NOMO-1 (cell line): ENCODE measurements at regions not wholly inside any gene's neighbourhood (a gene's known extent, or its start where the extent isn't known, plus 50 kb on each side); places are given as distances from the start of the nearest gene placed in this dataset.

Experiments used
- DNase-seq, 2 experiments: peaks; one replicate each; lab custom pipeline; 2025; ENCODE audit not compliant: unreplicated experiment in 2 of 2; lab: John Stamatoyannopoulos, UW

DNA sequence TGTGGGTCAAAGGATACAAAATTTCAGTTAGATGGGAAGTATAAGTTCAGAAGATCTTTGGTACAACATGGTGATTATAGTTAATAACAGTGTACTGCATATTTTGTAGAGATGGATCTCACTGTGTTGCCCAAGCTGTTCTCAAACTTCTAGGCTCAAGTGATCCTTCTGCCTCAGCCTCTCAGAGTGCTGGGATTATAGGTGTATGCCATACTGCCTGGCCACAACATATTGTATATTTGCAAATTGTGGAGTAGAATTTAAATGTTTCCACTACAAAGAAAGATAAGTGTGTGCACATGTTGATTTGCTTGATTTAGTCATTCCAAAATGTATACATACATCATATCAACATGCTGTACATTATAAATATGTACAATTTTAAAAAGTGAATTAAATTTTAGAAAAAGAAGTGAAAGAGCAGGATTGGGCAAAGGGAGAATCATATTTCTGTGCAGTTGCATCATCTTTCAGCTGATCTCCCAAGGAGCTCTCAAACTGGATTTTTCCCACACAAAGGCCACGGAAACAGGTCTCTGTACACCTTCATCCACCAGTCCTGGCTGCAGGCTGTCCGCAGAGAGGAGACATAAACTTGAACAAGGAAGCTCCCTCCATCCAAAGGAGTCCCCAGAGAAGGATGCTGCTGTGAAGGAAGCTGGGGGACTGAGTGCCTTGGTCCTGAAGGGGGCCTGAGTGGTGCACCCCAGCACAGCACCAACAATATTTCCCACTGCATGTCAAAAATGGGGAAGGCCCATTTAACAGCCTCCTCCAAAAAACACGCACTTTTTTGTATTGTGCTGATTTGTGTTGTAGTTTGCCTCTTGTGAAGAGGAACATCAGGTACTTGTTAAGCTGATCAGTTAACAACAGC lies 217.1 kb upstream of the GHITM start:
- DNase-seq: no peak

DNA sequence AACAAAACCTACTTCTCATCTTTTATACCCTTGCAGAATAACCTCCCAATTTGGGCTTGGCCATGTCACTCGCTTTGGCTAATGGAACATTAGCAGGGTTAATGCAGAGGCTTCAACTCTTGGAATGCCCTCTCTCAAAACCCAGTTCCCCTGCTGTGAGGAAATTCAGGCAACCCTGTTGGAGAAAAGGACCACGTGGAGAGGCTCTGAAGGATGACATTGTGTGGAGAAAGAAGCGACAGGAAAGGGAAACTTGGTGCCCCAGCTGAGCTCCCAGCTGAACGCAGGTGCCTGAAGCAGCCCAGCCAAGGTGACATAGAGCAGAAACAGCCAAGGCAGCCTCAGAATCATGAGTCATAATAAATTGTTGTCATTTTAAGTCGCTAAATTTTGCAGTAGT lies 214.2 kb upstream of the GHITM start:
- DNase-seq: no peak

DNA sequence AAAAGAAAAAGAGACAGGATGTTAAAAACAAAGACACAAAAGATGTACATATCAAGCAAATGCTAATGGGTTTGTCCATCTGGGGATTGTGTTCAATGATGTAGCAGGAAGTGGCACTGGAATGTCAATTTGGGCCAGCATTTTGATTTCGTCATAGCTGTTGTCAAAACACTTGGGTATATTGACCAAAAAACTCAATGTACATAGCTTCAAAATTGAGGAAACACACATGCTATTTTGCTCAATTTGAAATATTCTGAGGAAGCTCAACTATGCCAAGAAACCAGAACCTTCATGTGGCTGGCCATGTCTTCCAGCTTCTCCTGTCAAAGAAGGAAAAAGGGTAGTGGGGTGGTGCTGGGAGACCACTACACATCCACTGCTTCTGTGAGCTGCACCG lies 212.7 kb upstream of the GHITM start:
- DNase-seq: no peak

DNA sequence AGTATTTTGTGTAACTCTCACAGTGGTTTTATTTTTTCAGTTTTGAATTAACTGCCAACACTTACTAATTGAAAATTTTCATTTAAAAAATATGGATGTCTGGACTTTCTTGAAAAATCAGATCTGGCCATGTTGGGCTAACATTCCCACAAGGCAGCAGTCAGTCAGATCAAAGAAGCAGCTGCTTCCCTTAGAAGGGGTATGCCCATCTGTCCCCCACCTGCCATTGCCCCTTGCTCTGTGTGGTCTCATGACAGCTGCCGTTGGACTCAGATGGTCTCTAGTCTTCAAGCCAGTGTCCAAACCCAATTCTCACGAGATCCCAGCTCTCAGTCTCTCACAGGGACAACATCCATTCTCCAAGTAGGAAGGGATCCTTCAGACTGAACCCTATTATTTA lies 212.1 kb upstream of the GHITM start:
- DNase-seq: no peak

DNA sequence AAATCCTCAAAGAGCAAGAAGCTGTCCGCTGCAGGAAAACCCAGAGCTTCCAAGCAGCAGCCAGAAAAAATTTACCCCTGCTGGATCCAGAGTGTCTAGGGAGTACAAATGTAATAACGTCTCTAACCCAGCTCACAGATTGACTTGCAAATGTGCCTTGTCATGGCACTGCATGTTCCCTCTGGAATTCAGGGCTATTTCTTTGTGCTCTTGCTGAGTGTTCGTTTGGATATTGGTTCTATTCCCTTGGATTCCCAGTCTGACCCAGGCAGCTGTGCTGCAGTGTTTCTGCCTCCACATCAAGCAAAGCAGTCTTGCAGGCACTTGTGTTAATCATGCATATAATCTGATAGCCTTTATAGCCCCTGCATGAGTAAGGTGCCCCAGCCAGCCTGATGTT lies 209.9 kb upstream of the GHITM start:
- DNase-seq: no peak

DNA sequence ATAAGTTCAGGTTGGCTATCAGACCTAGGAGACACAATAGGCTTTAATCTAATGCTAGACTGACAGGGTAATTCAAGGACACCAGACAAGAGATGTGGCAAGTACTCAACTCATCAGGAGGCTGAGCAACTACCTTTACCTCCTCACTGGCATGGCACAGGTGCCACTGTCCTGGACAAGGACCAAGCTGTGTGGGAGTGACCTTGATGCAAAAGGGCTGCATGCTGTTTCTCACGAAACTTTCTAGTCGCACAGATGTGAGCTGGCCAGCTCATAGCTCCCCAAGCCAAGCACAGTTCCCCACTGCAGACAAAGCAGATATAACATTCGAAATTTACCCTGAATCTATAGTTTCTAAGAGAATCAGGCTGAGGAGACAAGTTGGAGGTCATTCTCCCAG lies 207.6 kb upstream of the GHITM start:
- no peak for DNase-seq

DNA sequence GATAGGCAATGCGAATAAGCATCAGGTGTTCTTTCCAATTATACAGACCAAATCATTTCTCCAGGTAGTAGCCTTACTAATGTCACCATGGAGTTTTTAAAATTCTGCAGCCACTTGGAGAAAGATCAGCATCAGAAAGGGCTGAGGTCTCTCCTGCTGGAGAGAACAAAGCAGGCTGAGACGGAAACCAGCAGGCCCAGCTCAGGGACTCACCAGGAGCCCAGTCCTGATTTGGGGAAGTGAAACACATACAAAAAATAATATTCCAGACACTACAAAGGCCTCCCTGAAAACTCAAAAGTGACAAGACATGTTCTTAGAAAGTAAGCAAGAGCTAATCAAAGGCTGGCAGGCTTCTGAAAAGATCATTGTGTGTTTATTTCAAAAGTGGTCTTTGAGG lies 207.1 kb upstream of the GHITM start:
- DNase-seq: peak; percentile 9 to 36

DNA sequence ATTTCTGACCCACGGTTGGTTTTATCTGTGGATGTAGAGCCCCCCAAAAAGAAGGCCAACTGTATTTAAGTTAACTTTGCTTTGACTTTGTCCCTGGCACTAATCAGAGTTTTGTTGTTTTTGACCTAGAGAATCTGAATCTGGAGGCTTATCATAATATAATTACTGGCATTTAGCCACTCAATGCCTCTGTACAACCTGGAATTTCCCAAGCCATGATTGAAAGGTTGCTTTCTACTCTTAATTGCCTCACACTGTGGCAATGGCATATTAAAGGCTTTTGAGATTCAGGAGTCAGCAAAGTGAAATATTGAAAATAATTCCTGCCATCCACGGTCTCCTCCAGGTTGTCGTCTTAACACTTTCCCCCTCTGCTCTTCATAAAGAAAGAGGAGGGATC lies 205.2 kb upstream of the GHITM start:
- no peak for DNase-seq

DNA sequence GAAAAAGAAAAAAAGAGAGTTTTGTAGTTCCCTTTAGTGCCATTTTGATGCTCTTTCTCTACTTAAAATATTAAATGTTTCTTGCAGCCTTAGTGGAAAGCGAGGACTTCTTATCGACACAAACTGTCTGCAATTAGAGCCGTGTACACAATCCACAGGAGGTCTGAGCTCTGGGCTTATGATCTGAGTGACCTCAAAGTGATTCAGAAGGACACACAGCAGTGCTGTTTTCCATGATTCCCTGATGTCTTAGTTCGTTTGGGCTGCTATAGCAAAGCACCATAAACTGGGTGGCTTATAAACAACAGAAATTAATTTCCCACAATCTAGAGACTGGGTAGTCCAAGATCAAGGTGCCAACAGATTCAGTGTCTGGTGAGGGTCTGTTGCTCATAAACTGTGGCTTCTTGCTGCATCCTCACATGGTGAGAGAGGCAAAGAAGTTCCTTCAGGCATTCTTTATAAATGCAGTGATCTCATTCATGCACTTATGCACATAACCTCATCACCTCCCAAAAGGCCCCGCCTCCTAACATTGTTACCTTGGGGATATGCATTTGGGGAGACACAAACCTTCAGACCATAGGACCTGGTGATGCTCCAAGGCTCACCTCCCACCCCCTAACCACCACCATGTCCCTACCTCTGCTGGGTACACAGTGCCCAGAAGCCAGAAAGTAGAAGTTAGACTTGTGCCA lies 204.5 kb upstream of the GHITM start:
- no peak for DNase-seq

DNA sequence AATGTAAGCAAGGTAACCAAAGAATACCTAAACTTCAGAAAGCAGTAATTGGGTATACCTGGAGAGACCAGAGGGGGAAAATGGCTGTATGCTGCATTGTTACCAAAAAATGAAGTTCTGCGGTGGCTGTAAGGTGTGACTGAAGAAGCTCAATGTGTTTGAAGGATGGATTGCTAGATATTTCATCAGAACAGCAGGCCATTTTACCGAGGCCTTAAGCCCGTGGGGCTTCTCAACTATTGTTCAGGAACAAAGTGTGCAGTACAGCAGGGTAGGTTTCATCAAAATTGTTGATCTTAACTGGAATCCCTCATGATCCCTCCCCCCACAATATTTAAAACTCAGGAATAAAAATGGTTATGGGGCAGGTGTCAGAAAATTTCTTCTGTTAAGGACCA lies 204.0 kb upstream of the GHITM start:
- DNase-seq: no peak

DNA sequence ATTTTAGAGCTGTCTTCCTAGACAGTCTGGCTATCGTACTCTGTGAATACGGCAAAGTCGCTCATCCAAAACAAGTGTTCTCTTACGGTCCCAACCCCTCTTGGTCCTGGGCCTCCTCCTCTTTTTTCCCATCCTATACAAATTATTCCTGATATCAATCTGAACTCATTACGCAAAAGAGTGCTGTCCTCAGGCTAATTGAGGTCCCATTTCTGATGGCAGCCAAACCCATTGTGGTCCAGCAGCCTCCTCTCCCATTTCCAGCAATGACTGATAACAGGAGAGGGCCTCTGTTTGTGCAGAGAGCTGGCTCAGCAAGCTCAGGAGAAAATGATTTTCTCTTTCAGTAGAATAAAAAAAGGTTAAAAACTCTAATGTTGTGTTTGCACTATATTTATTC lies 203.4 kb upstream of the GHITM start:
- no peak for DNase-seq

DNA sequence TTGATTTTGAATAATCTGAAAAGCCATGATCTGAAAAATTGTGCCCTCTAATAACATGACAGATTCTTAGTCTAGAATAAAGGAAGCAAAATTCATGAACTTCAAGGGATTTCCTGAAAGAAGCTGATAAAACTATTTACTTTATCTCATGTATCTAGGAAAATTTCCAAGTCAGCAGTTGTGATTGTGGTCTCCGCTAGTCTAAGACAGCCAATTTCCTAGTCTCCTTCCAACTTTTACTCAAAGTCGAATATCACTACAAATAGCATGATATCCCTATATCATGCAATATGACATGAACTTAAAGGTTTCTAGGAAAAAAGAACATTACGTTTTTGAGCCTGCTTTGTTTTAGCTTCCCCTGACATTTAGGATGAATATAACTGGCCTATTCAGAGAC lies 202.1 kb upstream of the GHITM start:
- DNase-seq: no peak

DNA sequence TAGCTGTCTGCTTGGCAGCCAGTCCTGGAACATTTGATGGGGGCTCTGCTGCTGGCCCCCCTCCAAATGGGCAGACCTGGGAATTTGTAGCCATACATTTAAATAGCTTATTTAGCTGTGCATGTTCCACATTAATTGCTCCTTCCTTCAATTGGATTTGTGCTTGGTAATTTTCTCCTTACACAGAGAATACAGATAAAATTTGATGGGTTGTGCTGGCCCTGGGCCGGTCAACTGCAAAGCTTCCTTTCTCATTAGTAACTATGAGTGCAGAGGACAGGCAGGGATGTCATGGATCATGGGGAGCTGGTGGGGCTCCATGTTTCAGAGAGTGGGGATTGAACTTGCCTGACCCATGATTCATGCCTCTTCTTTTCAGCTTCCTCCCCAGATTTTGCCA lies 201.5 kb upstream of the GHITM start:
- DNase-seq: no peak

DNA sequence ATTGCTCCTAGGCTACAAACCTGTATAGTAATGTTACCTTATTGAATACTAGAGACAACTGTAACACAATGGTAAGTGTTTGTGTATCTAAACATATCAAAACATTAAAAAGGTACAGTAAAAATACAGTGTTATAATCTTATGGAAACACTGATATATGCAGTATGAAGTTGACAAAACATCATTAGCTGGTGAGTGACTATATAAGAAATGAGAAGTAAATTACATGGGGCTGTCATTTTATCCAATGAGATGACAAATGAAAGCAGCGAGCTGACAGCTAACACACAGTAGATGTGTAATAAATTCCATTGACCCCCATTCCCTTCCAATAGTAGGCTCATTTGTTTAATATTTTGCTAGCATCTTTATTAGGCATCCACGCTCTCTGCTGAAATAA lies 198.1 kb upstream of the GHITM start:
- no peak for DNase-seq

DNA sequence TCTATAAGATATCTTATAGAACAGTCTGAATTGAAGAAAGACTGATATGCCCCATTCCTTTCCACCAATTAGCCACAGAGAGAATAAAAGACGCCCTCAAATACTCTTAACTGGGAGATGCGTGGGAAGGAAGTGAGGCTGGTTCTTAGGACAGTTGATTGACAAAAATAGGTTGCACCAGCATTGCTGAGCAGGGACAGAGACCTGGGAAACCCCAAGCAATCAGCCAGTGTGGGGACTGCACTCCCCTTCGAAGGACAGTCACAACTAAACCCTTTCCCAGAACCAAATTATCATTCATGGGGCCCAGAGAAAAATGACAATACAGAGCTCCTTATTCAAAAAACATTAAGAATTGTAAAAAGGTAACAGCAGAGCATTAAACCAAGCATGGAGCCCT lies 196.9 kb upstream of the GHITM start:
- DNase-seq: no peak

DNA sequence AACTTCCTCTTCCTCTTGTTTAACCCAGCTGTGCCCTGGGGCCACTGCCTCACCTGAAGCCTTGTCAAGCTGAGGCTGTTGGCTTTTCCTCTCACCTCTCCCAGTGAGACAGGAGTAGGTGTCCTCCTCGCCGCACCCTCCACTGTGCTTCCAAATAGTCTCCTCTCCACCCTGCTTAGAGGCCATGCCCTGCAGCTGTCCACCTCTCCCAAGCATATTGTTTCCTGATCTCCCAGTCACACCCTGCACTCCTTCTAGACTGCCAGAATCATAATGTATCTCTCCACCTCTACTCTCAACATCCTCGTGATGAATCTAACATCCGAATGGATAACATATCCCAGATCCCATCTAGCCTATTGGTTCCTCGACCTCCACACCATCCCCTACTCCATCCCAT lies 196.3 kb upstream of the GHITM start:
- DNase-seq: no peak

DNA sequence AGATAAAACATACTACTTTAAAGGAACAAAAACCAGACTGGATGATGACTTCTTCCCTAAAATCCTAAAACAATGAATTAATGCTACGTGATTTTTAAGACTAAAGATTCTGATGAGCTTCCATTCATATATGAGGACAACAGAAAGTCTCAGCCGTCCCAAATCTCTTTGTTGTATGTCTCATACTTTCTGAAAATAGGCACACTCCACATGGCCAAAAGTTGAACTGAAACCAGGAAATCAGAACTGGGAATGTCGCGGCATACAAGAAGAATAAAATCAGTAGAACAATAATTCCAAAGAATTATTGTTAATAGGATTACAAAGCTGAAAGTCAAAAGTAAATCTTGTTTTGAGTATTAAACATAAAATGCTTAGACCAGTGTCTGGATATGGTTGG lies 195.4 kb upstream of the GHITM start:
- no peak for DNase-seq

DNA sequence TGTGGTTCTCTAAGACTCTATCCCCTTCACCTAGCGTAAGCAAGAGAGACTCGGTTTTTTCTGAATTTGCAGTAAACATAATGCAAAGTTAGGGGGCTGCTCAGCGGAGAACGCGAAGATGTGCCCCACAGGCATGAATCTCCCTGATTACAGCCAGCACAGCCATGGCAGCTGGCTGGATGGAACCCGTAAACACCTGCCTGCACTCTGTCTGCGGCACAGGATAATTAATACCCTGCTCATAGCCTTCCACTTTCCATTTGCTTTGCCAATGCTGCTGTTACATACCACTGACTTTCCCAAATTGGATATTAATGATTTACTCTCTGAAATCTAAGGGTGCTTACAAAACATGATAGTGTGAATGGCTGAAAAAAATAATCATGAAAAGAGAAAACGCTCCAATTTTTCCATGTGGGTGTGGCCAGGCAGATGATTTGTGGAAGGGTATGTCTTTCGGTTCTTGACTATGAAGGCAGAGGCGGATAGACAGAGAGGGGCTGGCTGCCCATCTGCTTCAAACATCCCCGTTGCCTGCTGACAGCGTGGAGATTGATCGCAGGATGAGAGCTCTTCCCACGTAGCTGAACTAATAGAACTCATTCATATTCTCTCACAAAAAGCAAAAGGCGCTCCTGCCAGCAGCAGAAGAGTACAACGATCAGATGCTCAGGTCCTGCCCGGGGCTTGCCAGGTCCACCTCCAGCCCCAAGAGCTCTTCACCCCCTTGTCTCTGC lies 193.2 kb upstream of the GHITM start:
- no peak for DNase-seq

DNA sequence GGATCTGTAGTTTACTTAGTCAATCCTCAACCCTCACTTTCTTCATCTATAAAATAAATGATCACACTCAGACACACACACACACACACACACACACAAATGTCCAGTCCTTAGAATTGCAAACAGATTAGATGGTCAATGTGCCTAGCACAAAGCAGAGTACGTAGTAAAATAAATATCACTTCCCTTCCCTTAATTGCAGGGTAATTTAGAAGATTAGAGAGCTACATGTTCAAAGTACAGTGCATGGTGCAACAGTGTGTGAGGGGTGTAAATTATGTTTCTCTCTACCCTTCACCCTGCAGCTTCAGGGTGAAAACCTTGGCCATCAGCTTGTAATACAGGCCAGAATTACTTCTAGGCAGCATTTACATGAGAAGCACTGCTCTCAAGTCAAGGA lies 187.0 kb upstream of the GHITM start:
- peak; percentile 71 to 73 for DNase-seq

DNA sequence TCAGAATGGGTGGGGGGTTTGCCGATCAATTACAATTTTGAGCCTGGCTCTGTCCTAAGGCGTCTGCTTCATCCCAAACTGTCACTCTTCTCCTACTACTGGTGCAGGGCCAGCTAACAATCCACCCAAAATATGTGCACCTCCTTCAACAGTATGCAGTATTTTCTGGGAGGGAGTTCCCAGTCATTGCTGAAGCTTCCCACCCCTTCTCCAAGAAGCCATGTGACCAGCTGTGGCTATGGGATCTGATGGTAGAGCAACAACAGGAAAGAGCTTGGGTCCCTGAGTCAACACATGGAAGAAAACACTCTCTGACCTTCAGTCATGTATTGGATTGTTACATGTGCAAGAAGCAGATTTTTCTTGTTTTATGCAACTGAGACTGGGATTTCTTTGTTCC lies 185.7 kb upstream of the GHITM start:
- no peak for DNase-seq

DNA sequence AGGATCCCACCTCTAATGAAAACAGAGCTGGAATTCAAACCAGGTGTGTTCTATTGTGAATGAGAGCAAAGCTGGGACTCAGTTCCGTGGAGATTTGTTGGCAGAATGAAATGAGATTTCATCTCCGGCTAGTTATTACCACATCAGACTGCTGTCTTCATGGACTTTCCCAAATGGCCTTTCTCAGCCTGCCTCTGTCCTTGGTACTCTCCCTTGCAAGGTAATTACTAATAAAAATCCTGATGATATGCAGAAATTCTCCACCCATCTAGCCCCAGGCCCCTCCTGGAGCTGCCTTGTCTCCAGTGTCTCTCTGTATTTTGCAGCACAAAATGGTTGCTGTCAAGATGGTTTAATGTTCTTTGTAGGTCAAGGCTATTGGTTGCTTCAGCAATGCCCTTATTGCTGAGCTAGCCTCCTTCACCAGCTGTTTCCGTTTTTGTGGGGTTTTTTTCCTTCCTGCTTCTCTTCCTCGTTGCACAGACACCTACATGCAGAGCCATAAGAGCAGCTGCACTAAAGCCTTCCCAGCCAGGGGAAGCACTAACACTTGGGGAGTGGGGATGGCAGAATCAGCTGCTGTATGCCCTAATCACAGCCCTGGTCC lies 185.0 kb upstream of the GHITM start:
- no peak for DNase-seq
